ENCODE measurements at regions not wholly inside any gene's neighbourhood (a gene's known extent, or its start where the extent isn't known, plus 50 kb on each side); places are given as distances from the start of the nearest gene placed in this dataset.

GRCh38 chr12:67832155-67832554, 157.1 kb upstream of the IFNG-AS1 start:
- H3K9me2 ChIP-seq (ENCODE audit: low read depth, low read length), result no peaks in the 10 kb centered on the region
- H3K4me3 ChIP-seq (ENCODE audit: low read depth, low read length, poor library complexity, severe bottlenecking), result no peak overlapping the region
- no peak overlapping the region for H3K4me2 ChIP-seq (ENCODE audit: low read length)
- H3K79me2 ChIP-seq (ENCODE audit: insufficient read depth, low read length), result no peaks in the 10 kb centered on the region
- no peaks in the 10 kb centered on the region for H3K9me3 ChIP-seq (ENCODE audit: low read length)
- H4K20me1 ChIP-seq (ENCODE audit: insufficient read depth, low read length), result no peaks in the 10 kb centered on the region
- no peak overlapping the region for H3K27ac ChIP-seq (ENCODE audit: low read depth, low read length, poor library complexity, severe bottlenecking)
- no peaks in the 10 kb centered on the region for H3K4me1 ChIP-seq (ENCODE audit: insufficient read depth, low read length, severe bottlenecking)
- no peak overlapping the region for H3K9ac ChIP-seq (ENCODE audit: low read length)
- no peaks in the 10 kb centered on the region for H3F3A ChIP-seq (ENCODE audit: insufficient read depth, low read length)
- H3K36me3 ChIP-seq (ENCODE audit: insufficient read depth, low read length), result no peaks in the 10 kb centered on the region
- no peaks in the 10 kb centered on the region for H3K27me3 ChIP-seq (ENCODE audit: insufficient read depth, low read length)
- TF ChIP-seq EZH2 (IDR thresholded peaks at IDR 0.05; ENCODE audit: borderline replicate concordance, low read length) (no peak), CTCF (IDR thresholded peaks at IDR 0.05; ENCODE audit: low read length) (no peak)
- no peak overlapping the region for H2AFZ ChIP-seq (ENCODE audit: low read length)

GRCh38 chr12:67833602-67834001, 155.6 kb upstream of the IFNG-AS1 start:
- TF ChIP-seq CTCF (IDR thresholded peaks at IDR 0.05; ENCODE audit: low read length), result no peak

GRCh38 chr12:67837876-67838275, 151.4 kb upstream of the IFNG-AS1 start:
- H3K4me3 ChIP-seq (ENCODE audit: low read depth, low read length, poor library complexity, severe bottlenecking), result no peak overlapping the region
- no peaks in the 10 kb centered on the region; the same call in 1 of the 2 replicates for H3K27me3 ChIP-seq (ENCODE audit: insufficient read depth, low read length)
- no peaks in the 10 kb centered on the region for H4K20me1 ChIP-seq (ENCODE audit: insufficient read depth, low read length)
- H3K27ac ChIP-seq (ENCODE audit: low read depth, low read length, poor library complexity, severe bottlenecking), result no peak overlapping the region
- H3F3A ChIP-seq (ENCODE audit: insufficient read depth, low read length), result no peaks in the 10 kb centered on the region
- no peak overlapping the region for H3K9ac ChIP-seq (ENCODE audit: low read length)
- no peaks in the 10 kb centered on the region for H3K9me2 ChIP-seq (ENCODE audit: low read depth, low read length)
- TF ChIP-seq EZH2 (IDR thresholded peaks at IDR 0.05; ENCODE audit: borderline replicate concordance, low read length), result no peak
- TF ChIP-seq CTCF (IDR thresholded peaks at IDR 0.05; ENCODE audit: low read length), result no peak
- H3K4me1 ChIP-seq (ENCODE audit: insufficient read depth, low read length, severe bottlenecking), result no peaks in the 10 kb centered on the region
- H2AFZ ChIP-seq (ENCODE audit: low read length), result no peak overlapping the region
- H3K79me2 ChIP-seq (ENCODE audit: insufficient read depth, low read length), result no peaks in the 10 kb centered on the region
- no peak overlapping the region for H3K4me2 ChIP-seq (ENCODE audit: low read length)
- H3K9me3 ChIP-seq (ENCODE audit: low read length), result no peaks in the 10 kb centered on the region
- no peaks in the 10 kb centered on the region for H3K36me3 ChIP-seq (ENCODE audit: insufficient read depth, low read length)

More at GRCh38 chr12:67833602-67834001, 155.6 kb upstream of the IFNG-AS1 start:
- no peaks in the 10 kb centered on the region for H3F3A ChIP-seq (ENCODE audit: insufficient read depth, low read length)
- H4K20me1 ChIP-seq (ENCODE audit: insufficient read depth, low read length), result no peaks in the 10 kb centered on the region
- no peaks in the 10 kb centered on the region for H3K79me2 ChIP-seq (ENCODE audit: insufficient read depth, low read length)
- H3K9me3 ChIP-seq (ENCODE audit: low read length), result no peaks in the 10 kb centered on the region
- H3K4me2 ChIP-seq (ENCODE audit: low read length), result no peak overlapping the region
- H3K27ac ChIP-seq (ENCODE audit: low read depth, low read length, poor library complexity, severe bottlenecking), result no peak overlapping the region
- no peaks in the 10 kb centered on the region for H3K36me3 ChIP-seq (ENCODE audit: insufficient read depth, low read length)
- H3K9ac ChIP-seq (ENCODE audit: low read length), result no peak overlapping the region
- H3K9me2 ChIP-seq (ENCODE audit: low read depth, low read length), result no peaks in the 10 kb centered on the region
- H3K4me1 ChIP-seq (ENCODE audit: insufficient read depth, low read length, severe bottlenecking), result no peaks in the 10 kb centered on the region
- no peak overlapping the region for H2AFZ ChIP-seq (ENCODE audit: low read length)
- H3K27me3 ChIP-seq (ENCODE audit: insufficient read depth, low read length), result no peaks in the 10 kb centered on the region
- no peak overlapping the region for H3K4me3 ChIP-seq (ENCODE audit: low read depth, low read length, poor library complexity, severe bottlenecking)

Data from OCI-LY1 (cell line).